GM18873 (cell line): ENCODE measurements at regions not wholly inside any gene's neighbourhood (a gene's known extent, or its start where the extent isn't known, plus 50 kb on each side); places are given as distances from the start of the nearest gene placed in this dataset.
A peak's percentile ranks its signal among the peaks of the same experiment; 100 is the strongest.

Source experiments
- ATAC-seq: cut with Tn5 transposase; IDR thresholded peaks from one replicate; pipeline ENCODE4 v1.9.1; 2021; ENCODE audit warnings: mild to moderate bottlenecking, moderate library complexity, moderate number of reproducible peaks; ENCODE audit not compliant: unreplicated experiment, low FRiP score

DNA sequence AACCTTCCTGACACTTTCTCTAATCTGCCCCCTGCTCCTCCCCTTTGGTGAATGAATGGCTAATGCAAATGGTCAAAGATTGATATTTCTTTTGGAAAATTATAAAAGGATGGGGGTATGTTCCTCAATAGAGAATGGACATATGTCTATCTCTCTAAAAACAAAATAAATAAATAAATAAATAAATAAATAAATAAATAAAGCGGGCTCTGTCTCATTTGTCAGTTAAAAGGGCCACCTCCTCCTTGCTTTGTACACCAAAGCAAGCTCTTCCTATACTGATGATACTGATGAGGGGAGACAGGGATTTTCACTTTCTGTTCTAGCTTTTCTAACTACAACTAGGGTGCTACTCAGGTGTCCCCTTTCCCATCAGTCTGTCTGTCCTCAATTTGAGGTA lies 135.5 kb upstream of the SPACA1 start:
- ATAC-seq, result no peak

DNA sequence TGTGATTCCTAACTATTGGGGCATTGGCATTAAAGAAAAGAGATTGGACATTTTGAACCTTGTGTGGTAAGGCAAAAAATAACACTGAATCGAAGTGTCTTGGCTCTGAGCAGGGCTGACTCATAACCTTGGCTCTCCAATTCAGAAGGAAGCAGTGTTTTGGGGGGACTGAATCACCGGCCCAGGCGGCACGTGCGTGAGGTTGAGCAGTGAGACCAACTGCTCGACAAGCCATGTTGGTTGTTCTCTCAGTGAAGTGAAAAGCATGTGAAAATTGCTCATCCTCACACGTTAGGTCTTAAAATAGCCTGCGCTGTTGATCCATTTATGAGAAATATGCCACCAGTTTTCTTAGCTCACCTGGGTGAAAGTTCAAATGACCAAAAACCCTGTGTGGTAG lies 137.8 kb upstream of the SPACA1 start:
- no peak for ATAC-seq

DNA sequence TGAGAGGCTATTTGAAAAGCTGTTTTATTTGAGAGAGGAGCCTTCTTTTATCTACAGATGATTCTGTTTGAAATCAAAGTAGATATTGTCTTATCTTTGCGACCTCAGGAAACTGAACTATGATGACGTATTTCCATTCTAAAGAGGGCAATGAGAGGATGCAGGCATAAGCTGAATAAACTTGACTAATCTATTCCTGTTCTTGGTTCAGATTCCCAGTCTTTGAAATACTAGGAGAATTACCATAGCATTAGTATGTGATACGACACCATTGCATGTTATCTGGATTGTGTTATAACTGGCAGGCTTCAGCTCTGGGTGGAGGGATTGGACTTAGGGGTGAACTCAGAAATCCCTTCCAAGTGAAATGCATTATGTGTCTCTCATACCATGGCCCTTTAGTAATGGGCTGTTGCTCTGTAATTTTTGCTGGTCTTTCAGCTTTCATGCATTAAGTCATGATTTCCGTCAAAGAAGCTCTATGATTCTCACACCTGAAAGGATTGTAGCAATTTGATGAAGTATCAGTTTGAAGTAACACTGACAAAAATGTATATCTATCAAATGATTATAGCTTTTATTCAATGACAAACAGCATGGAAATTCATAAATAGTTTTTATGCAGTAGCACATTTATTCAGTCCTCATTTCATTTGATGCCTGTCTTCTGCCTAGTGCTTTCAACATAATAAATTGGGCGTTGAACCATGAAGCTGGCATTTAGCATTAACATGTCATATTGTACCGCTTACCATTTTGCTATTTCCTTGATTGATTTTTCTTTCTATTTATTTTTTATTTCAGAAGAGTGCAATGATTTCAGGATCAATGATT lies 138.4 kb upstream of the SPACA1 start:
- ATAC-seq, result no peak

DNA sequence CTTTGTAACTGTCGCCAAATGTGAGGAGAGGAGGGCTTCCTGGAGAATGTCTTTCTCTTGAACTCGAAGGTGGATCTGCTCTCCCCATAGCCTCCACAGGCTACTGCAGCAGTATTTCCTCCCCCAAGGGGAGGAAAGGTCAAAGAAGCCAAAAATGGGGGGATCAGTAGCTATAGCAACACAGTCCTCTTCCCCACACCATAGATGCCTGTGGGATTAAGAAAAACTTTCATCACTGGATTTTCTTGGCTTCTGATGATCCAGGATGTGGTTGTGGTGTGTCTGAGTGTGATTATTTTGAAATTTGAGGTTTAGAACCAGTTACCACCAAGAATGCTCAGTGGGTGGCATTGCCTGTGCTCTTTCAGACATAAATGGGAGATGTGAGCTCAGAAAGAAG lies 140.1 kb upstream of the SPACA1 start:
- peak; percentile 53 for ATAC-seq

DNA sequence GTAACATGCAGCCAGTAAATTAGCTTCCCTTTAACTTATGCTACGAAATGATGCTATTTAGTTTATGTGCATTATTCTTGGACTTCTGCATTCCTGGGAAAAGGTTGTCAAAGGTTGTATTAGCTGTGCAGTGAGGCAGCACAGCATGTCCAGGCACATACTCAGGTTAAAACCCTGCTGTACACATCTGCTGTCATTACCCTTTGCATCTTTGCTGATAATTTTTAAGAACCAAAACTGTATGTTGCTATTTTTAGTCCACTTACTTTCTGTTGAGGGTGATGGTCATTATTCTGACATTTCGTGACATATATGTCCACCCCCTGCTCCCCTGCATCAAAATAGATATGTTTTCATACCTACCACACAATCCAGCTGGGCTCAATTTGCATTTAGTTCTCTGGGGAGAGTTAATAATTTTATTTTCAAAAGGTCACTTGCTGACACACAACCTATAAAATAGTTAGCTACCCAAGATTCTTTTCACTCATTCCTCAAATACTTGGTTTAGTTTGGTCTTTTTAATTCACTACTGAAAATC lies 142.5 kb upstream of the SPACA1 start:
- peak; percentile 82 for ATAC-seq

DNA sequence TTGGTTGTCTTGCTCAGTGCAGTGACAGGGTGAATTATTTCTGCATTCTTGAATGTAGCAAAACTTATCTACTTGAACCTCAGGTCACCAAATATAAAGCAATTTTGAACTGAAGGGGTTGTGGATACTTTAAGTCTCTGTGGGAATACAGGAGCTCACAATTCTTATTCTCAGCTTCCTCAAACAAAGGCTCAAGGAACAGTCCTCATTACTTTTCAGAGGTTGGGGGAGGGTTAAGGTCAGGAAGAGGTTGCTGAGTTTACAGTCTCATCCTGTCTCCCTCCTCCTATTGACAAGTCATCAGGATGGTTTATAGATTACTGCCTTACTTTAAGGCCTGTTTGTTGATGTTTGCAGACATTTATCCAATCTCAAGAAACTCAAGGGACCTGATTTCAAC lies 143.6 kb upstream of the SPACA1 start:
- no peak for ATAC-seq

DNA sequence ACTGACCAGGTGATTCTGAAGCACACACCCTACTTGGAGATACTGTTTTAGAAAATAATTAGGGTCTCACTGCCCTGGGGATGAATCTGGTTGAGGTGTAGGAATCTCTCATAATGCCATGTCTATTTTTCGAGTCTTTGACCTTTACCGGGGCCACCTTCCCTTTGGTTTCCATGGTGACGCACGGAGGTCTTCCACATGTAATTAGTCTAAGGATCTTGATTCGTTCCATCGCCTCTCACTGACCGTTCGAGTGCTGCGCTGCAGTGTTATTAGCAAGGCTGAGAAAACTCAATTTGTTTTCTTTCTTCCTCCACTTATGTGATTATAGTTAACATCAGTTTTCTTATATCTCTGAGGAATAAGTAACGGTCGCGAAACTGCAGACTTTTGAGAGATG lies 144.3 kb upstream of the SPACA1 start:
- no peak for ATAC-seq

DNA sequence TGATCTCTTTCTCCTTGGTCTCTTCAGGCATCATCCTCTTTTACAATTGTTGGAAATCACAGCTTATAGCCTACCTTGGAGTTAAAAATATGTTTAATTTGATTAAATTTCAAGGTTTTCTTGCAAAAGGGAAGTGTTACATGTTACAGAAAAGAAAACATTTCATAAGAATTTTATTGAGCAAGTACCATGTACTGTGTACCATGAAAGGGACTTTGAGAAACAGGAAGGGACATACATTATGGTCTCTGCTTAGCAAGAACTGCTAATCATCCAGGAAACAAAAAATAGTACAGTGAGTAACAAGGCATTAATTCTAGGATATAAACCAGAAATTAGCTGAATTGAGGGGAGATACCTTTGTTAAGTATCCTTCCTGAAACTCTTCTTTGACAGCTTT lies 145.3 kb upstream of the SPACA1 start:
- no peak for ATAC-seq

DNA sequence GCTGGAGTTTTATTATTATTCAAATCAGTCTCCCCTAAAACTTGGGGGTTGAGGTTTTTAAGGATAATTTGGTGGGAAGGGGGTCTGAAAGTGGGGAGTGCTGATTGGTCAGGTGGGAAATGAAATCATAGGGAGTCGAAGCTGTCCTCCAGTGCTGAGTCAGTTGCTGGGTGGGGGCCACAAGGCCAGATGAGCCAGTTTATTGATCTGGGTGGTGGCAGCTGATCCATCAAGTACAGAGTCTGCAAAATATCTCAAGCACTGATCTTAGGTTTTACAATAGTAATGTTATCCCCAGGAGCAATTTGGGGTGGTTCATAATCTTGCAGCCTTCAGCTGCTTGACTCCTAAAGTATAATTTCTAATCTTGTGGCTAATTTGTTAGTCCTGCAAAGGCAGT lies 146.0 kb upstream of the SPACA1 start:
- no peak for ATAC-seq

DNA sequence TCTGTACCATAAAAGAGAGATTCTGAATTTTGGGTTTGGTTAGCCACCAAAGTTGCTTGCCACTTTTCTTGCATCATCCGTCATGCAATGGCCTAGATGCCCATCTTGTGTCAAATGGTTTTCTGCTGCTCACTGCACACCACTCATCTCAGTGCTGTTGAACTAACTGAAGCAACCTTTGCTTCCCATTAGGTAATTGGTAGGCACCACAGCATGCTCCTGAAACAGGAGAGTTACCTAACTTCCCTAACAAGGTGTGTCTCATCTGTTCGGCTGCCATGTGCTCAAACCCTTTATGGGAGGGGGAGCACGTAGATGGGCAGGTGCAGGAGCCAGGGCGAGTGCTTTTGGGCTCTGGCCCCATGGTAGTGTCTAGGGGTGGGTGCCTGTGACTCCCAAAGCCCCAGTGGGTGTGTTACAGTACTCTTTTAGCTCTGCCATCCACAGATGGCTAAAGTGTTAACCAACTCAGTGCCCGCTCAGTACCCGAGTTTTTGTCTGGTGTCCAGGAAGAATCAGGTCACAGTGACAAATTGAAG lies 147.4 kb upstream of the SPACA1 start:
- no peak for ATAC-seq

DNA sequence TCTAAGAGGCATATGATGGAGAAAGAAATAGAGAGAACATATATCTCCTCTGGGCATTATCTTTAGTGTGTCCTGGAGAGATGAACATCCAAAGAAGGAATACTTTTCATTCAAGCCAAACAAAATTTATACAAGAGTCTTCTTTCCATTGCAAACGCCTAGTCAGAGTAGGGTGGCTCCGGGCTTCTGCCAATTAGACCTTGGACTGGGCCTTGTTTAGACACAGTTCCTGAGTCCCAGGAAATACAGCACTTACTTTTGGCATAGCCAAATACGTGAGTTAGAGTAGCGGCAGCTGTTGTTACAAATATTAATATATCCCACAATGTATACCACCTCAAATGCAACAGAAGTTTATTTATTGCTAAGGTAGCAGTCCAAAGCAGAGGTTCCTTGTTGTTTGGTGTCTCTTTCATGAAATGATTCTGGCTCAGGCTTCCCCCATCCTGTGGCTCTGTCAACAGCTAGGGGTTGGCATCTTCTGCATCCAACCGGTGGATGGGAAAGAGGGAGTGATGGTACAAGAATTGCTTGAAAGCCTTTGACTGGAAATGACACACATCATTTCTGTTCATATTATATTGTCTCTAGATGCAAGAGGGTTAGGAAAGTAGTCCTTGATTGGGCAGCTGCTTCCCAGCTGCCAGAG lies 148.0 kb upstream of the SPACA1 start:
- no peak for ATAC-seq

DNA sequence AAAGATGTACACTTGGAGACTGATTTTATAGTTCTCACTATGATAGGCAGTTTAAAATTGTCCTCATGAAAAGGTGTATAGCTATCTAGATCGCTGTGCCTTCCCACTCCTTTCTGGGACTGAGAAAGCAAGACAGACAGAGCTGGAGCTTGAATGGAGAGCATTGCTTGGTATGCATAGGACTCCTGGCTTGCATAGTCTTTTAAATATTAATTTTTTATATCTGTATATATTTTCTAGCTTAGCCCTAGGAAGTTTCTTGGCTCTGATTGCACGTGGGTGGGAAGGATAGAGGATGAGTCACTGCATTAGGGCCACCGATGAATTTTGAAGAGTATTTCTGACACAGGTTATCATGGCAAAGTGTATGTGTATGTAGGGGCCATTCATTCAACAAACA lies 150.0 kb upstream of the SPACA1 start:
- ATAC-seq, result no peak

DNA sequence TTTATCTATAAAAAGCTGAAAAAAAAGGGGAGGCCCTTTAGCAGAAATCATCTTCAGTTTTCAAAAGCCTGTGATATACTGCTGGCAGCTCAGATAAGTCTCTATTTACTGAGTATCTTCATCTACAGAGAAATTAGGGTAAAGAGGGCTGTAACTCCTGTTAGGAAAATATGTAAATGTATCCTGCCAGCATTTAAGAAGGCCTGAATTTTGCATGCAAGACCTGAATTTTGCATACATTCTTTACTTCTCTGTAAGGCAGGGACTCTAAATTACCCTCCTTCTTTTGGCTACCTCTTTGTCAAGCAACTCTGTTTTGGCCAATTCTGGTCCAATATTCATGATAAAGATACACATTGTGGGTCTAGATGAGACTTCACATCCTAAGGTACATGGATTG lies 150.6 kb upstream of the SPACA1 start:
- no peak for ATAC-seq

DNA sequence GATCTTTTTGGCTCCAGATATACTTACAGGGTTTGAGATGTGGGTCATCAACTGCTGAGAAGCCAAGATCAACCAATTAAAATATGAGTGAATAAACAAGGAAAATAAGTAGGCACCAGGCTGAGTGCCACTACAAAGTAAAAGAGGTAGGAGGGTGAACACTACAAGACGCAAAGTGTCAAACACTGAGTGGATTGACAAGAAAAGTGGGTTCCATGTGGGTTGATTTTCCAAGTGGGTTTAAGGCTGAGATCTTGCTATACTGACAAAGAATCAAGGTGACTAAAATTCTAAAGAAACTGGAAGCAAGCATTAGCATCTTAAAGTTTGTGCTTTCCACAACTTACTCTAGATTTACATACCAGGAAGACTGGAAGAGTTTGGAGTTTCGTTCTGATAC lies 160.4 kb upstream of the SPACA1 start:
- ATAC-seq, result no peak

DNA sequence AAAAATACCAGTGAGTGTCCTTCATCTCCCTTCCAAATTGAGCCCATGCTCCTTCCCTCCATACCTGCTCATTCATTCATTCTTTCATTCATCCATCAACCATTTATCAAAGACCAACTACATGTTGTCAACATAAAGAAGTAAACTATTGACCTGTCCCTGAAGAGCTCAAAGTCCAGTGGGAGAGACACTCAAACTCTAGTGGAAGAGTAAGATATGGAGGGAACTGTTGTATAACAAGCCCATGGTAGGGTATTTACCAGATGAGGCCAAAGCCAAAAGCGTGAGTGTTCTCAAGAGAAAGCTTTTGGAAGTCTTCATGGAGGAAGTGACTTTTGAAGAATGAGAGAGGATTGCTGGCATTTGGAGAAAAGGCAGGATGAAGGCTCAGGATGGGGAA lies 163.4 kb upstream of the SPACA1 start:
- no peak for ATAC-seq

DNA sequence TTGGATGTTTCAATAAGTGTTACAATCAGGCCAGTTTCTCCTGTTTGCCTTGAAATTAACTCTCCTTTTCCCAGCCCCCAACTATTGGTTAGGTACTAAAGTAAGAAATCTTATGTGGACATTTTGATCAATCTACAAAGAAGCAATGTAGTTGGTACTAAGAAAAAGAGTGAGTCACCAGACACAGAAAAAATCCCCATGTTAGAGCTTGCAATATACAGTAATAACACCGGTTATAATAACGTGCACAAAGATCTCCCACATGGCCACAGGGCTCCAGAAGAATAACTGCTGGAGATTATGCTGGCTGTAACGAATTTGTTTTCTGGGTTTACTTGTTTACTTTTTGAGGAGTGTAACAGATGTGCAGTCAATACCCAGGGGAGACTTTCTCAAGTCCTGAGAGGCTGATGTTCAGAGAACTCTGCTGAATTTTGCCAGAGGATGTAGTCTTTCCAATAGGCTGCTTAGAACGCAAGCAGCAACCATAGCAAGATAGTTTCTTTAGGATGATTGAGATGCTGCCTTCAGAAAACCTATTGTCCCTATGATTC lies 166.2 kb upstream of the SPACA1 start:
- ATAC-seq, result no peak

DNA sequence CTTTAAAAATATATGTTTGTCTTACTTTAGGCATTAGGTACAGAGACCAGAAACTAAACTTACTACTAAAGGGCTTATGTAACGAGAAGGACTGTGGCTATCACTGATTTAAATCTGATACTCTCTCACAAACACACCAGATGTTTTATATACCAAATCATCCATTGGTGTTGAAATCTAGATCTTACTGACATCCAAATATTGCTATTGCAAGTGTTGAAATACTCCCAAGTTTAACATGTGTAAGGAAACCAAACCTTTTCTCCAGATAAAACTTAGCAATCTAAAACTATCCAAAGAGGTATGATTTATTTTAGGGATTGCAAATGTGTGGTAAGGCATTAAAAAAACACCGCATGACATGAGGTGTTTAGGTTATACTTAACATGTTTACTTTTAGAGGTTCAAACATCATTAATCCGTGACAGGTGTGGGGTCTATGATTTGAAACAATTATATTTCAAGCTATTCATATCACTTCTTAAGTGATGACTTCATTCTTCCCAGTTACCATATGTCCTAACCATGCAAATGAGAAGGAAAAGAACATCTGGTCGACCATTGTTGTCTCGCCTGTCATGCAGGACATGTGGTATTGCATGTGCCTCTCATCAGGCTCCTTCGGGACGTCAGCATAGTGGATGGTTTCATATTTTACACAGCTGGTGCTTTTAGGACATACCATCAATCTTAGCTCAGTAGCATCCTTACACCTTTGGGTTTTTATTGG lies 168.3 kb upstream of the SPACA1 start:
- ATAC-seq, result peak; percentile 79

DNA sequence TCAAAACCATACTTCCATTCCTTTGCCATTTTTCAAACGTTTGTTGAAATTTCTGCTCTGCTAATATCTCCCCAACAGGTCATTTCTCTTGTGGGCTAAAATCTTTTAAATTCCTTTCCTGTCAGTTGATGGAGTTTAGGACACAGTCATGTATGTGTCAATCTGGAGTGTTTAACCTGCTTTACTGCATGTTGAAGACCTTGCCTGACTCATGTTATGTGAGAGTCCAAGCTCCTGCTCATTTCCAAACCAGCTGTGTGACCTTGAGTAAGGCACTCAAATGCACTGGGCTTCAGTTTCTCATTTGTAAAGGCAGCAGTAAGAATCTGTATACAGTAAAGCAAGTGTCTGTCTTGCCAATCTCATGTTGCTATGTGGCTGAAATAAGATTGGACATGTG lies 171.9 kb upstream of the SPACA1 start:
- ATAC-seq, result no peak

DNA sequence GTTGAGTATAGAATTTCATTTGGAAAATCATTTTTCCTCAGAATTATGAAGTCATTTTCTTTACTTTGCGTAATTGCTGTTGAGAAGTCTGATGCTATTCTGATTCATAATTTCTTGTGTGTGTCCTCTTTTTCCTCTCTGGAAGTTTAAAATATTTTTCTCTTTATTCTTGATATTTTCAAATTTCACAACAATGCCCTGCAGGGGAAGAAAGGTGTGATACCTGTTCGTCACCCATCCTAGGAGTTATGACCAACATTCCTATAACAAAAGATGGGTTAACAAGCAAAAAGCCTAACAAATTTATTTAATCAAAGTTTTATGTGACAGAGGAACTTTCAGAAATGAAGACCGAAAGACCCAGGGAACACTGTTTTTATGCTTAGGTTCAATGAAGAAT lies 171.5 kb upstream of the AKIRIN2 start:
- no peak for ATAC-seq

DNA sequence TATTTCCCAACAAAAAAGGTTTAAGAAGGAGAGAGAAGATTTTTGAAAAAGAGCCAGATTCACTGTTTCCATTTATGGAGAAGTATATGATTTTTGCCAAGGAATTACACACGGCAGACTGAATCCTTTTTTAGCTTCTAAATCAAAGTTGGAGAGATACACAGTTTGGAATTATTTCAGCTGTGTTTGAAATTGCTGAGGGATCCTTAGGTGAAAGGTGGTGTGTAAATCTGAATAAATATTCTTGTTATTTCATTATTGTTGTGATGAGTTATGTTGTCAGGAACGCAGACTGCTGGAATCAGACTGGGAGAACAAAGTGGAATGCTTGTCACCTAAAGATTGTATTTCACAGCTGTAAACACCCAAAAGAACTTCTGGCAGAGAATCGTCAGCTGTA lies 168.5 kb upstream of the AKIRIN2 start:
- ATAC-seq, result no peak
